ENCODE measurements at regions not wholly inside any gene's neighbourhood (a gene's known extent, or its start where the extent isn't known, plus 50 kb on each side); places are given as distances from the start of the nearest gene placed in this dataset.
"Not testable (repeated sequence)": the region's sequence is repeated elsewhere in the genome, so short reads cannot be mapped to it uniquely, and the experiment has no call there.

- TF ChIP-seq CTCF (optimal IDR thresholded peaks at IDR 0.05 in 1 of 3, IDR thresholded peaks at IDR 0.05 in 1 of 3, conservative IDR thresholded peaks at IDR 0.05 in 1 of 3; ENCODE audit: extremely low read depth in 1 of 3, insufficient read depth in 2 of 3, low read length in 3 of 3); EZH2 (IDR thresholded peaks at IDR 0.05; ENCODE audit: low read length): not testable (repeated sequence)
These were observed 280.0 kb downstream of the FAM47A start for GRCh38 chrX:33852146-33852545.
